T-helper 22 cell (primary cell): ENCODE measurements at regions not wholly inside any gene's neighbourhood (a gene's known extent, or its start where the extent isn't known, plus 50 kb on each side); places are given as distances from the start of the nearest gene placed in this dataset.
"Not testable (repeated sequence)": the region's sequence is repeated elsewhere in the genome, so short reads cannot be mapped to it uniquely, and the experiment has no call there.

Source experiments
- DNase-seq: peaks from one replicate; pipeline ENCODE4 v3.0.0-alpha.2; 2020; ENCODE audit warnings: low read depth

GRCh38 chr2:8234757-8235374, 447.0 kb upstream of the ID2 start:
- DNase-seq, result no peak

GRCh38 chr2:8235419-8235818, 446.4 kb upstream of the ID2 start:
- no peak for DNase-seq

GRCh38 chr2:8236391-8236790, 445.5 kb upstream of the ID2 start:
- no peak for DNase-seq

- DNase-seq, result no peak
These were observed 443.2 kb upstream of the ID2 start for GRCh38 chr2:8238521-8239230.

- no peak for DNase-seq
These were observed 442.2 kb upstream of the ID2 start for GRCh38 chr2:8239531-8240088.

- DNase-seq, result no peak
These were observed 440.5 kb upstream of the ID2 start for GRCh38 chr2:8241317-8241716.

GRCh38 chr2:8242739-8243138, 439.1 kb upstream of the ID2 start:
- DNase-seq, result no peak

- no peak for DNase-seq
These were observed 438.0 kb upstream of the ID2 start for GRCh38 chr2:8243748-8244400.

GRCh38 chr2:8244639-8245038, 437.2 kb upstream of the ID2 start:
- DNase-seq, result no peak

- no peak for DNase-seq
These were observed 435.7 kb upstream of the ID2 start for GRCh38 chr2:8246137-8246536.

- DNase-seq, result no peak
These were observed 433.8 kb upstream of the ID2 start for GRCh38 chr2:8247905-8248622.

GRCh38 chr2:8248623-8248957, 433.3 kb upstream of the ID2 start:
- no peak for DNase-seq

GRCh38 chr2:8249141-8249540, 432.7 kb upstream of the ID2 start:
- no peak for DNase-seq

GRCh38 chr2:8249769-8250168, 432.1 kb upstream of the ID2 start:
- DNase-seq, result no peak

GRCh38 chr2:8250290-8250689, 431.6 kb upstream of the ID2 start:
- DNase-seq, result not testable (repeated sequence)

- no peak for DNase-seq
These were observed 430.6 kb upstream of the ID2 start for GRCh38 chr2:8251291-8251690.

- DNase-seq, result no peak
These were observed 430.0 kb upstream of the ID2 start for GRCh38 chr2:8251856-8252255.

- DNase-seq, result no peak
These were observed 428.7 kb upstream of the ID2 start for GRCh38 chr2:8252997-8253694.

GRCh38 chr2:8253781-8254180, 428.1 kb upstream of the ID2 start:
- DNase-seq, result no peak

- not testable (repeated sequence) for DNase-seq
These were observed 427.6 kb upstream of the ID2 start for GRCh38 chr2:8254214-8254613.

GRCh38 chr2:8254791-8255447, 426.9 kb upstream of the ID2 start:
- no peak for DNase-seq

GRCh38 chr2:8255448-8255800, 426.4 kb upstream of the ID2 start:
- no peak for DNase-seq
